ENCODE measurements at regions not wholly inside any gene's neighbourhood (a gene's known extent, or its start where the extent isn't known, plus 50 kb on each side); places are given as distances from the start of the nearest gene placed in this dataset.
"Not testable (repeated sequence)": the region's sequence is repeated elsewhere in the genome, so short reads cannot be mapped to it uniquely, and the experiment has no call there.

DNA sequence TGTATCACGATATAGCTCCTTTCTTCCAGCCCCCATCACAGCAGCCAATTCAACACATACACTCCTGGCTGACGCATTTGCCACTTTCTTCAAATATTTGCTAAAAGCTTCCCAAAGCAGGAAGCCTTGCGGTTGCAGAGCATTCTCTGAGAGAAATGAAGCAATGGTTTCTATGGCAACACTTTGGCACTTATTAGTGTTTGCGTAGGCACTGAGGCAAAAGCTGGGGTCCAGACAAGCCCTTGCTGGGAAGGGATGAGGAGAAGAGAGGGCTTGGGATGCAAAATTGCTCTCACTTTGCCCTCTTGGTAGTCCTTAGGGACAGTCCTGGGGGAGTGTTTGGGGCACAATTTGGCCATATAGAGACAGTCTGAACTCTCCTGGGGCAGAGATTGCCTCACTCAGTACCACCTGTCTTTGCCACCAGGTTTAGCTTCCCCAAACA is 55.0 kb upstream of the PAK3 start:
- no peak for DNase-seq (ENCODE audit: low read depth in 1 of 2, low spot score in 1 of 2)

DNA sequence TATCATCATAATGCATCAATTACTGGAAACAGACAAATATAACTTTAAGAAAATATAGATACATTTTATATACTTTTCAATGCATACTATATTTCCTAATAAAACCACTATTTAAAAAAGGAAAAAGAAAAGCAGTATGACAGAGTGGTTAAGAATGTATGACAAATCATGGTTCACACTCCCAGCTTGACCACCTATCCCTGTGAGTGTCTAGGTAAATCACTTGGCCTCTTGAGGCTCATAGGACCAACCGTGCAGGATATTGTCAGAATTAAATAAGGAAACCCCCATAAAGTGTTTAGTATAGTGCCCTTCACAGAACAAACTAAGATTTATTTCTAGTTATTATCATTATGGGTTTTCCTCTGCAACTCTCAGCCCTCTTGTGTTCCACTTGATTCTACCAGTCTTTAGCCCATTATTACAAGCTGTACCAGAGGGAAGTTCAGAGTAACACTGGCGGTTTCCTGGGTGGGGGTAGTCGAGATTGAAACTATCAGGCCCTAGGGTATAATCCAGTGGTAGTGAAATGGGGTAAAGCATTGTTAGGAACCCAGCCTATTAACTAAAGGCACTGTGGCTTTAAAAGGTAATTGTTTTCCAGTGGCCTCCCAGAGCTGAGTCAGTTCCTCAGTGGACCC is 55.5 kb upstream of the PAK3 start:
- no peak for DNase-seq (ENCODE audit: low read depth in 1 of 2, low spot score in 1 of 2)

DNA sequence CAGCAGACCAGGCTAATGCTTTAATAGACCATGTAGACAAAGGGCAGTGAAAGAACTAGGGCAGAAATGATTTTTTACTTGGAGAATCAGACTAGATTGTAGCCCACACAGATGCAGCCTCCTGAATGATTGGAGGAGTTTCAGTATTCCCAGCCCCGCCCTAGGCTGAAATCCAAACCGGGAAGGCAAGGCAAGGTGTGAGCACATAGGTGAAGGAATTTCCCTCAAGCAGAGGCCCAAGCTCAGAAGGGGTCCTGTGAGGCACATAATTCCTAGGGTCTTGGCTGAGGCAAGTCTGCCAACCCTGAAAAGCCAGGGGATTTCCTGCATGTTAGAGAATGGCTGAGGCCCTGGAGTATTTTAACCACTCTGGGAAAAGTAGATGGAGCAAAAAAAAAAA is 56.4 kb upstream of the PAK3 start:
- no peak for DNase-seq (ENCODE audit: low read depth in 1 of 2, low spot score in 1 of 2)

DNA sequence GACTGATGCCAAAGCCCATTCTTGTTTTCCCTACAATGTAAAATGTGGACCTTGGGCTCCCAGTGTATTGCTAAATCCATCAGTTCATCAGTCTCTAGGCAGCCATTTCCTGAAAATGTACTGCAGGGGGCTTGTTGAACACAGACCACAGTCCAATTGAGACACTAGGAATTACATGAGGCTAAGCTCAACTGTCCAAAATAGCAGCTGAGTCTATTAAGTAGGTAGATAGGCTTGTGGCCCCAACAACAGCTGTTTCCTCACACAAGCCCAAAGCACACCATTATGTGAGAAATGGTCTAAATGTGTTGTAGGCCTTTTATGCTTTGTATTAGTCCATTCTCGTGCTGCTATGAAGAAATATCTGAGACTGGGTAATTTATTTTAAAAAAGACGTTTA is 60.0 kb upstream of the PAK3 start:
- no peak for DNase-seq (ENCODE audit: low read depth in 1 of 2, low spot score in 1 of 2)

DNA sequence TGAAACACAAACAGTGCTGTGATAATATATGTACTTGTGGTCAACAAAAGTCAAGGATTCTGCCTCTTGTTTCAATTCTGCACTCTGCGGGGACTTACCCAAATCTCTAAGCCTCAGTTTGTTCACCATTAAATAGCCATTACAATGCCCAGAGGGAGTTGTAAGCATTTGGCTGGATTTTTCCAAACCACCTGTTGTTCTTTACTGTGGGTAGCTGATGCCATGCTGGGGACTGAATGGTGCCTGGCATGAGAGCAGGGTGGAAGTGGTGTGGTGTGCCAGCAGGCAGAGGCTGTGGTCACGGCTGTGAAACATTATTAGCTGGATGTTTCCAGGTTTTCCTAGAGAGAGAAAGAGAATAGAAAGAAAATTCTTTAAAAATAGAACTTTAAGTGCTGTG is 60.7 kb upstream of the PAK3 start:
- DNase-seq (ENCODE audit: low read depth in 1 of 2, low spot score in 1 of 2), result no peak

DNA sequence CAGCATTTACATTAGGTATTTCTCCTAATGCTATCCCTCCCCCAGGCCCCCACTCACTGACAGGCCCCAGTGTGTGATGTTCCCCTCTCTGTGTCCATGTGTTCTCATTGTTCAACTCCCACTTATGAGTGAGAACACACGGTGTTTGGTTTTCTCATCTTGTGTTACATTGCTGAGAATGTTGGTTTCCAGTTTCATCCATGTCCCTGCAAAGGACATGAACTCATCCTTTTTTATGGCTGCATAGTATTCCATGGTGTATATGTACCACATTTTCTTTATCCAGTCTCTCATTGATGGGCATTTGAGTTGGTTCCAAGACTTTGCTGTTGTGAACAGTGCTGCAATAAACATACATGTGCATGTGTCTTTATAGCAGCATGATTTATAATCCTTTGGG is 73.0 kb upstream of the PAK3 start:
- DNase-seq (ENCODE audit: low read depth in 1 of 2, low spot score in 1 of 2), result not testable (repeated sequence)

DNA sequence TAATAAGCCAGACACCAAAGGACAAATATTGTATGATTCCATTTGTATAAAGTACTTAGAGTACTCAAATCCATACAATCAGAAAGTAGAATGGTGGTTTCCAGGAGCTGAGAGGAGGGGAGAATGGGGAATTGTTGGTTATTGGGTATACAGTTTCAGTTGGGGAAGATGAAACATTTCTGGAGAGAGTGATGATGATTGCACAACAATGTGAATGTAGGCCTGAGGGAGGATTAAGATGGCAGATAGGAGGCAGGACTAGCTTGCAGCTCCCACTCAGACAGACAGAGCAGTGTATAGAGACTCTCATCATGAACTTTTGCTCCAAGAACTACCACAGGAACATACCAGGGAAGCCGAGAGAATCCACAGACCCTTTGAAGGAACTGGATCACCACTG is 75.7 kb upstream of the PAK3 start:
- no peak for DNase-seq (ENCODE audit: low read depth in 1 of 2, low spot score in 1 of 2)

DNA sequence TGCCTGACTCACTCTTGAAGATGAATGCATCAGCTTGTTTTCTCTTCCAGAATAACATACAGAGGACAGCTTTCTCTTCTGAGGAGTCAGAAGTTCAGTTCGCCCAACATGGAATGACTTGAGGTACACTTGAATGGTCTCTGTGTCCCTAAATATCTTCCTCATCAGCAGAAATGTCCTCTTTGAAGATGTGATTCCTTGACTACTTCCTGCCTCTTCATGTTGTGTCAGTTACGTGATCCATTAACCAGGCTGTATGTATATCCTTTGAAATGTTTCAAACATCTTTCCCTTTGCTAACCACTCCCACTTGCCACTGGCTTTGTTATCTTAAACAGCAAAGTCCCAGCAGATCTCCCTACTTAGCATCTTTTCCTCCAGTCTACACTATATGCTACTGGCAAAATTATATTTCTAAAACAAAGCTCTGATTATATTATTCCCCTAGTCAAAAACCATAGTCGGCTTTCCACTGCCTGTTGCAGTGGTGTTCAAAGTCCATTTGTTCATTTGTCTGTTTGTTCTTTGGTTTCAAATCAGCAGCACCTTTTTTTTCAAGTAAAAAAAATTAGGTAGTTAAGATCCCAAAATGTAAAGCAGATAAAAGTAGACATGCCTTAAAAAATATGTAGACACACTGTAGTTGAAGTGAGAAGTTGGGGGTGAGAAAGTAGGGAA is 82.1 kb upstream of the PAK3 start:
- no peak for DNase-seq (ENCODE audit: low read depth in 1 of 2, low spot score in 1 of 2)

DNA sequence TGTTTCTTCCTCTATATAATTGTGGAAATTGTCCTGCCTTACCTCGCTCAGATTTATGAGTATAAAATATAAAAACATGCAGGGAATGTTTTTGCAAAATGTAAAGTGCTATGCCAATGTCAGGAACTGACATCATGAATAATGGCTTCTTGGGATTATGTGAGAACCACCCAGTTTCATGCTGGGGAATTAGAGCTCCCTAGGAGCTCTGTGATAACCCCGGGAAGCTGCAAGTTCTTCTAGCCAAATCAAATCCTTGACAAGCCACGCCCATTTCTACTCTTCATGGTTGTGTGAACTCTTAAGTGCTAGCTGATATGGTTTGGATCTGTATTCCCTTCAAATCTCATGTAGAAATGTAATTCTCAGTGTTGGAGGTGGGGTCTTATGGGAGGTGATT is 85.9 kb upstream of the PAK3 start:
- no peak for DNase-seq (ENCODE audit: low read depth in 1 of 2, low spot score in 1 of 2)

DNA sequence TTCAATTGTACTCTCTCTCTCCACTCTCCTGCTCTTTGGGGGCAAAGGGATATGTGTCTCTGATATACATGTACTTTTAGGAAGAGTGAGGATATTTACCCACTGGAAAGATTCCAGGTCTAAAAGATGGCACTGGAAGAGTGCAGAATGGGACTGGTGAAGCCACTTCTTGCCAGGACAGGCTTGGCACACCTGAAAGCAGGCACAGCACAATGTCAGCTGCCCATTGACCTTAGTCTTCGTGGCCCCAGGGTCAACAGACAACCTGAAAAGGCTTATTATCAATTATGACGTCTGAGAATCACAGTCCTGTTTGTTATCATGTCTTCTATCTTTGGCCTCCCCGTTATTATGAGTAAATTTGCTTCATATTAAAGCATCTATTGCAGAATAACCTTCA is 86.7 kb upstream of the PAK3 start:
- no peak for DNase-seq (ENCODE audit: low read depth in 1 of 2, low spot score in 1 of 2)

DNA sequence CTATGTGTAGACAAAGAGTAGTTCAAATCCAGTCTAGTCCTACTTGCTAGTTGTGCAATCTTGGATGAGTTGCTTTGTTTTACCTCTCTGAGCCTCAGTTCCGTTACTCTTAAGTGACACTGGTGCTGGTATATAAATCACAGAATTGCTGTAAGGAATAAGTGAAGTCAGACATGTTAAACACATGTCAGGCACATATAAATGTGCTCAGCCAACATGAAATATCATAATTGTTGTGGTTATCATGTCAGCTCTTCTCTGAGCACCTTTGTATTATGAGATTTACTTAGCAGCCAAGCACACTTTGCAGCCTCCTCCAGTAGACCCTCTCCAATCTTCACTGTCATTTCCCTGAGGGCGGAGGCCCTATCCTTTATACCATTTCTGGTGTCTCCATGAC is 87.9 kb upstream of the PAK3 start:
- DNase-seq (ENCODE audit: low read depth in 1 of 2, low spot score in 1 of 2), result no peak

DNA sequence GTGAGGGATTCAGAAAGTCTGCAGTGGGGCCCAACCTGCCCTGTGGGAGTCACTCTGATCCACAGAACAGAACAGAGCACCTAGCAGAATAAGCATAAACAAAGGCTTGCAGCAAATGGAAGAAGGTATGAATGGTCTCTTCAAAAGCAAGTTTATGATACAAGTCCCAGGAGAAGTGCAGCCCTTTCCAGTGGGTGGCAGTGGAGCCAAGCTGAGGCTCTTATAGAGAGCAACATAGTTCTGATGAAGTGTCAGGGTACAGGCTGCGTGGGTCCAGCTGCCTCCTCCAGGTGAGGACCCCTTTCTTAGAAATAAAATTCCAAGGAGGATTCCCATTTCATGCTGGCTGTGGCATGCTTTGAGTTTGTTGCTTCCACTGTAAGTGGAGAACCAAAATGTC is 88.8 kb upstream of the PAK3 start:
- DNase-seq (ENCODE audit: low read depth in 1 of 2, low spot score in 1 of 2), result no peak

DNA sequence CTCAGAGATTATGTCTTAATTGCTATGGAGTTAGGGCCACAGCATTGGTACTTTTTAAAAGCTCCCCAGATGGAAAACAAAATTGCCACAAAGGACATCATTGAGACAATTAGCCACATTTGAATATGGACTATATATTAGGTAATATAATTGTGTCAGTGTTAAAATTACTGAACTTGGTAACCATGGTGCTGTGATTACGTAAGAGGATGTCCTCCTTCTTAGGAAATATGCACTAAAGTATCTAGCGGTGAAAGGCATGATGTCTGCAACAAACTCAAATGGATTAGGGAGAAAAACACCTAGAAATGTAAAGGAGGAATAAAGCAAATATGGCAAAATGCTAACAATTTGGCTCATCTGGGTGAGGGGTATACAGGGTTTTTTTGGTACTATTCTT is 89.9 kb upstream of the PAK3 start:
- DNase-seq (ENCODE audit: low read depth in 1 of 2, low spot score in 1 of 2), result no peak

DNA sequence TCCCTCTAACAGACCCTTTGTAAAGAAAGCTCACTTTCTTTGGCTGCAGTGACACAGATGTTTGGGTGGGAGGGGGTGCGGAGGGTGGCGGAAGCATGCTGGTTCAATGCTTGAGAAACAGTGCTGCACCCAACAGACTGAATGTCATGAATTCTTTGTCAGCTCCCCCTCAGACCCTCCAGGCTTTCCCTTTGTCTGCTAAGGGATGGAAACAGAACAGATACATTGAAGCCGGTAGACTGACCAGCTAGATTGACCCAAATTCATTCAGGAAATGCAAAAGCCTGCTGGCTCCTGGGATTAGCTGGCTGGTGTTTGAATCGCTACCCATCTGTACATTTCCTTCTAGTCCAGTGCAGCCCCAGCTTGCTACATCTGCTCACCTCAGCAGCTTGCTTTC is 90.8 kb upstream of the PAK3 start:
- DNase-seq (ENCODE audit: low read depth in 1 of 2, low spot score in 1 of 2), result no peak

DNA sequence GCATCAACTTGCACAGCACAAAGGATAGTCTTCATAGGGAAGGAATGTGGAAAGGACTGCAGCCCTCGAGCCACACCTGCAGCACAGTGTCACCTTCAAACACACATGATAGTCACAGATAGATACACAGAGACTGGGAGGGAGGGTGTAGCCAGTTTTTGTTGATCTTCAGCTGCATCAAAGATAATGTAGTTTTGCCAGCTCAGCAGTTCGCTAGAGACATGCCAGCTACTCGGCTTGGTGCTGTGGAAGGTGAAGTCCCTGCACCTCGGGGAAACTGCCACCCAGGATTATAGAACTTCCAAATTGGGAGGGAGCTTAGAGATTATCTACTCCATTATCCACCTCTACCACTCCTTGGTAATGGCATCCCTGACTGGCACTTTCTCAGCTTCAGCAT is 92.9 kb upstream of the PAK3 start:
- no peak for DNase-seq (ENCODE audit: low read depth in 1 of 2, low spot score in 1 of 2)

DNA sequence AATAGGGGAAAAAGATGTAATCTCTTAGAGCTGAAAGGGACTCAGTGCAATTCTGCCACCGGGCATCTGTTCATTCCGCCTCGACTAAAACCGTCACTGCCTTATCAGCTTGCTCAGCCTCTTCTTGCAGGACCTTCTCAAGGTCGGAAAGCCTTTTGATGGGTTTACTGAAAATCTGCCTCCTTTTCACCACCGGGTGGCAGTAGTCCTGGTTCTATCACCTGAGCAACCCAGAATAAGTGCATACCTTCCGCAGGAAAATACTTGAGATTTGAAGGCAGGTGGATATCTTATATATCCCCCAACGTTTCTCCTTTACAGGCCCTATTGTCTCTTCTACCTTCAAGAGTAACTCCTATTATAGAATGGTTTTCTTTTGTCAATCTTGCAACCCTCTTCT is 103.4 kb upstream of the PAK3 start:
- peak in 1 of 2 donors; percentile 1 for DNase-seq (ENCODE audit: low read depth in 1 of 2, low spot score in 1 of 2)

DNA sequence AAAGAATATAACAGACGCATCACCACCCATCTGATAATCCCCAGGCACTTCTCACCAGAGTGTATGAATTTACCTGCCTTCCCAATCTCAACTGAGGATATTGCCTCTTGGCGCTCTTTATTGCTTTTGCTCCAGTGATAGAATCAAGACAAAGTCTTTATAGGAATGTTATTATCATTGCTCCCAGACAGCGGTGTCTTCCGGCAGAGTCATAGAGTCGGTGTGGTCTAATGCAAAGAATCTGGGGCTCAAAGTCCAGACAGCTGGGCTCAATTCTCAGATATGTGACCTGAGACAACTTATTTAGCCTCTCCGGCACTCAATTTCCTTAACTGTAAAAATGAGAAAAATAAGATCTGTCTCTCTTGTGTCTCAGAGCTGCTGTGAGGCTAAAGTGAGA is 106.1 kb upstream of the PAK3 start:
- DNase-seq (ENCODE audit: low read depth in 1 of 2, low spot score in 1 of 2), result no peak

DNA sequence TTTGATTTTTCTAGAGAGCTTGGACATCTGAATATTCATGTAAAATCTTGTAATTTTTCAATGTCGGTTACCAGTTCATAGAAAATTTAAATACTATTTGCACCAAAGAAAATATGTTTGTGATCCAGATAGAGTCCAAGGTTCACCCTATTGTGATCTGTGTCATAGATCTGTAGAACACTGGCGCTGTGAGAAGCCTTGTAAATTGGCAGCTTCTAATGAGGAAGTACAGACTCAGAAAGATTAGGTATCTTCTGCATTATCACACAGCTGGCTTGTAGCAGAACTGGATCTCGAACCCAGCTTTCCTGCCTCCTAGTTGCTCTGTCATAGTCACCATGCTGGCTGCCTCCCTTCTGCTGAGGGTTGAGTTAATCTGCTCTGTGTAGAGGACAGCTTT is 106.5 kb upstream of the PAK3 start:
- no peak for DNase-seq (ENCODE audit: low read depth in 1 of 2, low spot score in 1 of 2)

DNA sequence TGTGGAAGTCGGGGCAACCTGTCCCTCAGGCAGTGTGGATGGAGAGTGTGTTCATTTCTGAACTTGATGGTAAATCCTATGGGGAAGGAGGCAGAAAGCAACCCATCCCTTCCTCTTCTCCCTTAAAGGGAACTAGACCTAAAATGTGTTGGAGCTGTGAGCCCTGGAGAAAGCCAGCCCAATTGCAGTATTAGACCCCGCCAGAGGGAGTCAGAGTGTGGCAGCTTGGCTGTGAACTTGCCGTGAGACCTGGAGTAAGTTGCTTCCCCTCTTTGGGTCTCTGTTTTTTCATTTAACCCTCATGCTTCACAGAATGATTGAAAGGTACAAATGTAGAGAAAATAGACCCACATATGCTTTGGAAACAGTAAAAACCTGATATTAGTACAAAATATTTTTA is 108.7 kb upstream of the PAK3 start:
- no peak for DNase-seq (ENCODE audit: low read depth in 1 of 2, low spot score in 1 of 2)

DNA sequence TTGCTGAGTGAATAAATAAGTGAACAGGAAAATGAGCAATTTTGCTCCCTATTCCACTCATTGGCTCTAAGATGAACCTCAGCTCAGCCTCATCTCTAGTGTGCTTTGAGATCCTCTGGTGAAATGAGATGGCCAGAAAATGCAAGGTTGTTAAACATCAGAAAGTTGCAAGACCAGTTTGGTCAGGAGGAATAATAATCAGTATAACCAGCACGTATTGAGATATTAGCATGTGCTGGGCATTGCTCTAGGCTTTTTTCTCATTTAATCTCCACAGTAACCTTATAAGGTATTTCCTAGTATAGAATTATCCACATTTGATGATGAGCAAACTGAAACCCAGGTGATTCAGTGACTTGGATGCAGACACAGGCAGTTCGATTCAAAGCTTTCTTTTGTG is 110.5 kb upstream of the PAK3 start:
- DNase-seq (ENCODE audit: low read depth in 1 of 2, low spot score in 1 of 2), result no peak

DNA sequence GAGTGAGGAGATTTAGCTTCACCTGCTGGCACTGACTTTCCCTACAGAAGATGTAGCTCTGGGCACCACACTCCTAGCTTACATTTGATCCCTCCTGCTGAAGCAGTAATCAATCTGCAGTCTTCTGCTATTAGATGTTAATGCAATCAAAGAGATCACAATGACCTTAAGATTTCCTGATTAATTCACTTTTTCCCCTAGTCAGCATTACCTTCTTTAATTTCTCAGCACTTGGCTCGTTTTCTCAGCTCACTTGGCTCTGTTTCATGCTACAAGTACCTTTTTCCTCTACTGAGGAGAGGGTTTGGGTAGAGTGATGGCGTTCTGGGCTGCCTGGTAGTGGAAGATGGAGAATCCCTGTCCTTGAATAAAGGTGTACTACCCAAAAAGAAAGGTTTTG is 113.0 kb upstream of the PAK3 start:
- no peak for DNase-seq (ENCODE audit: low read depth in 1 of 2, low spot score in 1 of 2)

DNA sequence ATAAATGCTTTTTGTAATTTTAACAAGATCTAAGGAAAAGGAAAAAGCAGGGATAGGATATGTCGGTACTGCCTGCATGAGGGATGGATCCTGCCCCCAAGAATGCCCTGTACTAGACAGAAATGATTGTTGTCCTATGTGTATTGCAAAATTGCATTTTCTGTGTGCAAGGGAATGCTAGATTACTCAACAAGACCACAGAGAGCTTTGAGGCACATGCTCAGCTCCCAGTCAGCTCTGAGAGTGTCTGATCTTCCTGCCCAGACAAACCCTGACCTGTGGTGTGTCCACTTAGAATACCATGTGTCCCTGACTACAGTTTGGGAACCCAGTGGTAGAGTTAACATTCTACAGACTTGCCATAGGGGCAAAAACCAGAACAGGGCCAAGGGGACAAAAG is 129.2 kb upstream of the PAK3 start:
- no peak for DNase-seq (ENCODE audit: low read depth in 1 of 2, low spot score in 1 of 2)

DNA sequence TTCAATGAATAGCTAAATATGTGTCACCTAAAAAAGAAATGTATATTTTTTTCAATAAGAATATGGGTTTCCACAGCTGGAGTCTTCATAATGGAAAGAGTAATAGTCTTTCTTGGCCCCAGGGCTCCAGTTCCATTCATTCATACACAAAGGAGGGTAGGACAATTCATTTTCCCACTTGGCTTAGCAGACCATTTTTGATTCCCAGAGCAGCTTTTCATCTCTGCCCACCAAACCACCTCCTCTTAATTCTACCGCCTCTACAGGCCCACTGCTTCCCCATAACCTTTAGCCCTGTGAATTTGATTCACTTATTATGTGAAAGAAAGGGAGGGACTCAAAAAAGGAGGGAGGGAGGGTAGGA is 129.9 kb upstream of the PAK3 start:
- no peak for DNase-seq (ENCODE audit: low read depth in 1 of 2, low spot score in 1 of 2)

Measured in activated T-helper 1 cell treated with anti-CD3 and anti-CD28 coated beads, Interleukin-2, amount 50 U/mL, for 16 hours (primary cell).